K562 (cell line): ENCODE measurements at regions not wholly inside any gene's neighbourhood (a gene's known extent, or its start where the extent isn't known, plus 50 kb on each side); places are given as distances from the start of the nearest gene placed in this dataset.

Experiments used
- ATAC-seq: fragments of 200-7000 bp; cut with Tn5 transposase; 3 replicates; pipeline ENCODE4 v1.9.1; 2020; ENCODE audit warnings: moderate library complexity
- BruUV-seq: library from RNA; stranded (reverse); fragments of 400-500 nt; replicated peaks from 2 replicates; lab custom pipeline; 2021; lab: Mats Ljungman, UMichigan
- CTCF ChIA-PET: fragments of 300-600 bp; formaldehyde crosslinking; extraction: SDS; loops from one replicate; lab custom pipeline; 2021; ENCODE audit warnings: low intra/inter-chr PET ratio; lab: Yijun Ruan, JAX
- POLR2A ChIA-PET: fragments of 300-600, 350-650 bp; sonication (Branson Sonifier 250); formaldehyde crosslinking; extraction: SDS; loops from one replicate; lab custom pipeline; 2021; ENCODE audit warnings: antibody characterized with exemption, inconsistent platforms; lab: Yijun Ruan, JAX
- DNase-seq, 4 experiments: peaks; one replicate each; pipeline versions ENCODE4 v3.0.0 to v3.0.0-alpha.2; 2011 to 2018; ENCODE audit warnings: low spot score in 3 of 4, mixed read lengths in 3 of 4; ENCODE audit errors: extremely low read depth in 1 of 4
- FAIRE-seq: peaks from 2 replicates; lab custom pipeline; 2011; peaks lifted over from hg19 to GRCh38; lab: Jason Lieb, UNC
- H2AFZ ChIP-seq: 2 replicates; pipeline ENCODE4 v1.6.0; 2011; ENCODE audit warnings: low read depth, low read length, control low read depth, inconsistent platforms
- H3K27ac ChIP-seq: fragments of 200-600 bp; 3 replicates; pipeline ENCODE4 v1.8.0; 2011; ENCODE audit warnings: low read depth, mild to moderate bottlenecking, control low read depth, inconsistent platforms, low read length, moderate library complexity, mixed read lengths; ENCODE audit errors: extremely low read depth
- H3K27me3 ChIP-seq, 2 experiments: fragments of 300-600 bp in 1 of 2; 2 replicates in 1 of 2; 3 replicates in 1 of 2; pipeline versions ENCODE4 v1.6.0 to v1.8.0; 2011; ENCODE audit warnings: inconsistent platforms in 2 of 2, low read length in 2 of 2, mild to moderate bottlenecking in 1 of 2, mixed read lengths in 1 of 2, moderate library complexity in 1 of 2; ENCODE audit not compliant: control insufficient read depth in 2 of 2, insufficient read depth in 2 of 2
- H3K36me3 ChIP-seq: fragments of 300-600 bp; 3 replicates; pipeline ENCODE4 v1.8.0; 2011; ENCODE audit warnings: mild to moderate bottlenecking, low read length, inconsistent platforms; ENCODE audit not compliant: control insufficient read depth, insufficient read depth
- H3K4me1 ChIP-seq, 2 experiments: fragments of 200-600 bp in 1 of 2; replicated peaks in 1 of 2; 2 replicates in 1 of 2; 3 replicates in 1 of 2; pipeline versions ENCODE4 v1.5.1 to v1.8.0; 2011; ENCODE audit warnings: inconsistent platforms in 2 of 2, low read length in 2 of 2, mild to moderate bottlenecking in 1 of 2, mixed read lengths in 1 of 2, moderate library complexity in 1 of 2; ENCODE audit not compliant: control insufficient read depth in 2 of 2, insufficient read depth in 2 of 2
- H3K4me2 ChIP-seq: 2 replicates; pipeline ENCODE4 v1.6.1; 2011; ENCODE audit warnings: low read length, control low read depth, inconsistent platforms, mixed read lengths; ENCODE audit not compliant: insufficient read depth
- H3K4me3 ChIP-seq: fragments of 200-600 bp; sonication (generic), shearing (Covaris generic); 2 replicates; pipeline ENCODE4 v1.5.1; 2016; ENCODE audit warnings: control low read depth, inconsistent platforms
- H3K79me2 ChIP-seq: fragments of 200-600 bp; 3 replicates; pipeline ENCODE4 v1.8.0; 2011; ENCODE audit warnings: low read length, inconsistent platforms; ENCODE audit not compliant: control insufficient read depth, insufficient read depth
- H3K9ac ChIP-seq, 2 experiments: 2 replicates each; pipeline versions ENCODE4 v1.6.0 to v1.6.1; 2011; ENCODE audit warnings: low read depth in 2 of 2, low read length in 2 of 2, control low read depth in 1 of 2, inconsistent platforms in 1 of 2, mild to moderate bottlenecking in 1 of 2, mixed read lengths in 1 of 2; ENCODE audit not compliant: insufficient read depth in 1 of 2
- H3K9me1 ChIP-seq: one replicate; pipeline ENCODE4 v1.6.0; 2011; ENCODE audit warnings: inconsistent platforms, mild to moderate bottlenecking, low read length, moderate library complexity; ENCODE audit not compliant: control insufficient read depth, insufficient read depth
- H3K9me3 ChIP-seq: replicated peaks from 2 replicates; pipeline ENCODE4 v1.5.1; 2011; ENCODE audit warnings: low read depth, low read length, inconsistent platforms; ENCODE audit not compliant: control insufficient read depth, insufficient read depth
- H4K20me1 ChIP-seq: replicated peaks from 2 replicates; pipeline ENCODE4 v1.6.1; 2011; ENCODE audit warnings: low read length, inconsistent platforms, mixed read lengths; ENCODE audit not compliant: control insufficient read depth, insufficient read depth
- GTF3C2 ChIP-seq: IDR thresholded peaks from 3 replicates; pipeline ENCODE4 v1.6.1; 2011; ENCODE audit warnings: borderline replicate concordance, mild to moderate bottlenecking, moderate library complexity; ENCODE audit not compliant: insufficient read length; ENCODE audit errors: extremely low read depth
- ZNF224 ChIP-seq: sonication (generic); formaldehyde crosslinking; IDR thresholded peaks from 2 replicates; pipeline ENCODE4 v1.8.0; 2022; ENCODE audit warnings: mild to moderate bottlenecking, missing genetic modification reagents
- in situ Hi-C: fragments of 300-500 bp; cut with MboI; formaldehyde crosslinking; loops from 4 replicates; pipeline ENCODE4 v1.15.0; 2018; ENCODE audit warnings: inconsistent platforms, mixed read lengths
- intact Hi-C: fragments of 100-400 bp; cut with micrococcal nuclease; formaldehyde crosslinking; loops from 2 replicates; pipeline ENCODE4 v1.14.2; 2022

- no peak for TF ChIP-seq GTF3C2
Measured at GRCh38 chr11:27847496-27847895, 147.2 kb upstream of the BDNF start (continued).

GRCh38 chr11:27842290-27842689 lies 142.0 kb upstream of the BDNF start:
- no peak overlapping the region for H3K4me3 ChIP-seq
- ChIA-PET POLR2A (no interaction called here), CTCF (no interaction called here)
- H3K27ac ChIP-seq, result no peak overlapping the region
- H3K36me3 ChIP-seq, result no peaks in the 10 kb centered on the region
- H4K20me1 ChIP-seq, result no peaks in the 10 kb centered on the region
- no peak overlapping the region for H3K4me2 ChIP-seq
- no peak for FAIRE-seq
- no peak for ATAC-seq
- no TSS peak for BruUV-seq
- no peak for TF ChIP-seq ZNF224 (CRISPR knock-in tag)
- intact Hi-C loops, result no loop called here
- H3K9me1 ChIP-seq, result no peaks in the 10 kb centered on the region
- no peak overlapping the region for H3K9ac ChIP-seq
- H3K9me3 ChIP-seq, result no peaks in the 10 kb centered on the region
- no peaks in the 10 kb centered on the region for H3K27me3 ChIP-seq
- no peaks in the 10 kb centered on the region for H3K4me1 ChIP-seq
- in situ Hi-C loops, result no loop called here
- H3K79me2 ChIP-seq, result no peaks in the 10 kb centered on the region
- DNase-seq, result no peak
- H2AFZ ChIP-seq, result no peak overlapping the region
